ENCODE measurements at regions not wholly inside any gene's neighbourhood (a gene's known extent, or its start where the extent isn't known, plus 50 kb on each side); places are given as distances from the start of the nearest gene placed in this dataset.

- TF ChIP-seq POLR2AphosphoS5 (IDR thresholded peaks at IDR 0.05; ENCODE audit: low read depth) (no peak), GABPA (IDR thresholded peaks at IDR 0.05; ENCODE audit: low read depth) (no peak), SPI1 (IDR thresholded peaks at IDR 0.05; ENCODE audit: borderline replicate concordance, low read depth) (no peak)
- TF ChIP-seq, protein P1, sequence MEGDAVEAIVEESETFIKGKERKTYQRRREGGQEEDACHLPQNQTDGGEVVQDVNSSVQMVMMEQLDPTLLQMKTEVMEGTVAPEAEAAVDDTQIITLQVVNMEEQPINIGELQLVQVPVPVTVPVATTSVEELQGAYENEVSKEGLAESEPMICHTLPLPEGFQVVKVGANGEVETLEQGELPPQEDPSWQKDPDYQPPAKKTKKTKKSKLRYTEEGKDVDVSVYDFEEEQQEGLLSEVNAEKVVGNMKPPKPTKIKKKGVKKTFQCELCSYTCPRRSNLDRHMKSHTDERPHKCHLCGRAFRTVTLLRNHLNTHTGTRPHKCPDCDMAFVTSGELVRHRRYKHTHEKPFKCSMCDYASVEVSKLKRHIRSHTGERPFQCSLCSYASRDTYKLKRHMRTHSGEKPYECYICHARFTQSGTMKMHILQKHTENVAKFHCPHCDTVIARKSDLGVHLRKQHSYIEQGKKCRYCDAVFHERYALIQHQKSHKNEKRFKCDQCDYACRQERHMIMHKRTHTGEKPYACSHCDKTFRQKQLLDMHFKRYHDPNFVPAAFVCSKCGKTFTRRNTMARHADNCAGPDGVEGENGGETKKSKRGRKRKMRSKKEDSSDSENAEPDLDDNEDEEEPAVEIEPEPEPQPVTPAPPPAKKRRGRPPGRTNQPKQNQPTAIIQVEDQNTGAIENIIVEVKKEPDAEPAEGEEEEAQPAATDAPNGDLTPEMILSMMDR (IDR thresholded peaks at IDR 0.05; ENCODE audit: insufficient read depth, low read length) = no peak
- TF ChIP-seq, protein P2, sequence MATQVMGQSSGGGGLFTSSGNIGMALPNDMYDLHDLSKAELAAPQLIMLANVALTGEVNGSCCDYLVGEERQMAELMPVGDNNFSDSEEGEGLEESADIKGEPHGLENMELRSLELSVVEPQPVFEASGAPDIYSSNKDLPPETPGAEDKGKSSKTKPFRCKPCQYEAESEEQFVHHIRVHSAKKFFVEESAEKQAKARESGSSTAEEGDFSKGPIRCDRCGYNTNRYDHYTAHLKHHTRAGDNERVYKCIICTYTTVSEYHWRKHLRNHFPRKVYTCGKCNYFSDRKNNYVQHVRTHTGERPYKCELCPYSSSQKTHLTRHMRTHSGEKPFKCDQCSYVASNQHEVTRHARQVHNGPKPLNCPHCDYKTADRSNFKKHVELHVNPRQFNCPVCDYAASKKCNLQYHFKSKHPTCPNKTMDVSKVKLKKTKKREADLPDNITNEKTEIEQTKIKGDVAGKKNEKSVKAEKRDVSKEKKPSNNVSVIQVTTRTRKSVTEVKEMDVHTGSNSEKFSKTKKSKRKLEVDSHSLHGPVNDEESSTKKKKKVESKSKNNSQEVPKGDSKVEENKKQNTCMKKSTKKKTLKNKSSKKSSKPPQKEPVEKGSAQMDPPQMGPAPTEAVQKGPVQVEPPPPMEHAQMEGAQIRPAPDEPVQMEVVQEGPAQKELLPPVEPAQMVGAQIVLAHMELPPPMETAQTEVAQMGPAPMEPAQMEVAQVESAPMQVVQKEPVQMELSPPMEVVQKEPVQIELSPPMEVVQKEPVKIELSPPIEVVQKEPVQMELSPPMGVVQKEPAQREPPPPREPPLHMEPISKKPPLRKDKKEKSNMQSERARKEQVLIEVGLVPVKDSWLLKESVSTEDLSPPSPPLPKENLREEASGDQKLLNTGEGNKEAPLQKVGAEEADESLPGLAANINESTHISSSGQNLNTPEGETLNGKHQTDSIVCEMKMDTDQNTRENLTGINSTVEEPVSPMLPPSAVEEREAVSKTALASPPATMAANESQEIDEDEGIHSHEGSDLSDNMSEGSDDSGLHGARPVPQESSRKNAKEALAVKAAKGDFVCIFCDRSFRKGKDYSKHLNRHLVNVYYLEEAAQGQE (IDR thresholded peaks at IDR 0.05; ENCODE audit: insufficient replicate concordance, low read depth) = no peak
Observed at GRCh38 chr1:229717786-229718576, 91.9 kb downstream of the URB2 start.

Measured in HL-60 (cell line).